ENCODE measurements at regions not wholly inside any gene's neighbourhood (a gene's known extent, or its start where the extent isn't known, plus 50 kb on each side); places are given as distances from the start of the nearest gene placed in this dataset.

DNA sequence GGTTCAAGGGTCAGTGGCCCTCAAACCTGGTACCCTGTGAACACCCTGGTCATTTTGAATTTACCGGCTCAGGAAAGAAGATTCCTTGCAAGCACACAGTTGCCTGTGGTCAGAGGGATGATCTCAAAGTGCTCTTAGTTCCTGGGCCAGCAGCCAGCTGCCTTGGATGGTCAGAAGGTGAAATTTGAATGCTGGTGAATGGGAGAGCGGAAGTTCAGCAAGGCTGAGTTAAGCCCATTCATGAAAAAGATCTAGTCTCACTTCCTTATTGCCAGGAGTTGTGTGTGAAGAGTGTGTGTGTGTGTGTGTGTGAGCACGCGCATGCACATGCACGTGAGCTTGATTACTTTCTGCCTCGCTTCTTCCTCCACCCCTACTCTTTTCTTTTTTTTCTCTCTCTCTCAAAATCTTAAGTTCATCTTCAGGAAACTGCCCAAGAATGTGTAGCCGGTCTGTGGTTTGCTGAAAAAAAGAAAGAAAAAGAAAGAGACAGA lies 155.5 kb upstream of the CCND2 start:
- H3K9me2 ChIP-seq (ENCODE audit: insufficient read depth, low read length), result no peaks in the 10 kb centered on the region
- H3K36me3 ChIP-seq (ENCODE audit: insufficient read depth, low read length), result no peaks in the 10 kb centered on the region
- TF ChIP-seq TAF1 (IDR thresholded peaks at IDR 0.05; ENCODE audit: low read depth) (no peak), CTCF (IDR thresholded peaks at IDR 0.05; ENCODE audit: poor library complexity, severe bottlenecking) (no peak), EZH2 (IDR thresholded peaks at IDR 0.05; ENCODE audit: borderline replicate concordance, insufficient read depth, low read length, poor library complexity, severe bottlenecking) (no peak), POLR2AphosphoS5 (IDR thresholded peaks at IDR 0.05) (no peak), MXI1 (conservative IDR thresholded peaks at IDR 0.05; ENCODE audit: poor library complexity, severe bottlenecking) (no peak)
- H3K9me3 ChIP-seq (ENCODE audit: low read length), result no peaks in the 10 kb centered on the region
- H4K20me1 ChIP-seq (ENCODE audit: insufficient read depth), result no peaks in the 10 kb centered on the region
- H3K27ac ChIP-seq (ENCODE audit: low read length), result no peak overlapping the region
- no peak overlapping the region for H3K4me2 ChIP-seq (ENCODE audit: low read length)
- no peaks in the 10 kb centered on the region for H3K79me2 ChIP-seq (replicated peaks; ENCODE audit: insufficient read depth, low read length)
- H3K9ac ChIP-seq (ENCODE audit: low read length), result no peak overlapping the region
- H3K27me3 ChIP-seq (ENCODE audit: insufficient read depth, low read depth, low read length), result no peaks in the 10 kb centered on the region
- H2AFZ ChIP-seq (ENCODE audit: low read depth, low read length), result no peak overlapping the region
- no peaks in the 10 kb centered on the region for H3F3A ChIP-seq (ENCODE audit: insufficient read depth, low read length, poor library complexity, severe bottlenecking)
- H3K4me3 ChIP-seq (ENCODE audit: low read length), result no peak overlapping the region

GRCh38 chr12:4117386-4118016 lies 156.1 kb upstream of the CCND2 start:
- TF ChIP-seq EP300 (conservative IDR thresholded peaks at IDR 0.05; ENCODE audit: poor library complexity, severe bottlenecking) (no peak), SMC3 (conservative IDR thresholded peaks at IDR 0.05; ENCODE audit: poor library complexity) (no peak), TAF1 (IDR thresholded peaks at IDR 0.05; ENCODE audit: low read depth) (no peak), POLR2AphosphoS5 (IDR thresholded peaks at IDR 0.05) (no peak), MXI1 (conservative IDR thresholded peaks at IDR 0.05; ENCODE audit: poor library complexity, severe bottlenecking) (no peak), CTCF (IDR thresholded peaks at IDR 0.05; ENCODE audit: poor library complexity, severe bottlenecking) (no peak), RAD21 (conservative IDR thresholded peaks at IDR 0.05) (no peak), REST (IDR thresholded peaks at IDR 0.05; ENCODE audit: borderline replicate concordance) (no peak), EZH2 (IDR thresholded peaks at IDR 0.05; ENCODE audit: borderline replicate concordance, insufficient read depth, low read length, poor library complexity, severe bottlenecking) (no peak)
- Histone ChIP-seq H3K27me3 (ENCODE audit: insufficient read depth, low read depth, low read length) (no peaks in the 10 kb centered on the region), H3K36me3 (ENCODE audit: insufficient read depth, low read length) (no peaks in the 10 kb centered on the region), H3K9ac (ENCODE audit: low read length) (no peak overlapping the region), H4K20me1 (ENCODE audit: insufficient read depth) (no peaks in the 10 kb centered on the region), H3F3A (ENCODE audit: insufficient read depth, low read length, poor library complexity, severe bottlenecking) (no peaks in the 10 kb centered on the region), H3K27ac (ENCODE audit: low read length) (no peak overlapping the region), H2AFZ (ENCODE audit: low read depth, low read length) (no peak overlapping the region), H3K4me2 (ENCODE audit: low read length) (no peak overlapping the region), H3K4me3 (ENCODE audit: low read length) (no peak overlapping the region), H3K9me3 (ENCODE audit: low read length) (no peaks in the 10 kb centered on the region), H3K9me2 (ENCODE audit: insufficient read depth, low read length) (no peaks in the 10 kb centered on the region), H3K79me2 (replicated peaks; ENCODE audit: insufficient read depth, low read length) (no peaks in the 10 kb centered on the region)
